Type B pancreatic cell (in vitro differentiated cells): ENCODE measurements at regions not wholly inside any gene's neighbourhood (a gene's known extent, or its start where the extent isn't known, plus 50 kb on each side); places are given as distances from the start of the nearest gene placed in this dataset.

ENCODE experiments used
- DNase-seq: peaks from one replicate; pipeline ENCODE4 v3.0.0; 2021; ENCODE audit warnings: mixed read lengths; ENCODE audit not compliant: unreplicated experiment; ENCODE audit errors: extremely low spot score
- H3K27ac Mint-ChIP-seq: 2 replicates; pipeline ENCODE4 v1.8.0; 2021; ENCODE audit warnings: mild to moderate bottlenecking, mixed read lengths
- H3K27me3 Mint-ChIP-seq: 2 replicates; pipeline ENCODE4 v1.8.0; 2021; ENCODE audit warnings: mixed read lengths
- H3K36me3 Mint-ChIP-seq: 2 replicates; pipeline ENCODE4 v1.8.0; 2021; ENCODE audit warnings: mixed read lengths
- H3K4me1 Mint-ChIP-seq: one replicate; pipeline ENCODE4 v1.8.0; 2021; ENCODE audit warnings: mixed read lengths; ENCODE audit not compliant: unreplicated experiment
- H3K4me3 Mint-ChIP-seq: 2 replicates; pipeline ENCODE4 v1.8.0; 2021; ENCODE audit warnings: mild to moderate bottlenecking, mixed read lengths
- H3K9me3 Mint-ChIP-seq: 2 replicates; pipeline ENCODE4 v1.8.0; 2021; ENCODE audit warnings: mixed read lengths
- TF ChIP-seq, protein P1 (sequence below): fragments of 200-600 bp; sonication (generic); conservative IDR thresholded peaks from 2 replicates; pipeline ENCODE4 v1.5.0; 2021; ENCODE audit warnings: antibody characterized with exemption, mild to moderate bottlenecking

- DNase-seq, result no peak
- Mint-ChIP-seq H3K4me1 (peaks cover 5% of the 10 kb centered on the region), H3K9me3 (peaks cover 10% of the 10 kb centered on the region), H3K27me3 (no peaks in the 10 kb centered on the region), H3K36me3 (peaks cover 4% of the 10 kb centered on the region), H3K27ac (no peak overlapping the region), H3K4me3 (no peak overlapping the region)
- TF ChIP-seq, protein P1, sequence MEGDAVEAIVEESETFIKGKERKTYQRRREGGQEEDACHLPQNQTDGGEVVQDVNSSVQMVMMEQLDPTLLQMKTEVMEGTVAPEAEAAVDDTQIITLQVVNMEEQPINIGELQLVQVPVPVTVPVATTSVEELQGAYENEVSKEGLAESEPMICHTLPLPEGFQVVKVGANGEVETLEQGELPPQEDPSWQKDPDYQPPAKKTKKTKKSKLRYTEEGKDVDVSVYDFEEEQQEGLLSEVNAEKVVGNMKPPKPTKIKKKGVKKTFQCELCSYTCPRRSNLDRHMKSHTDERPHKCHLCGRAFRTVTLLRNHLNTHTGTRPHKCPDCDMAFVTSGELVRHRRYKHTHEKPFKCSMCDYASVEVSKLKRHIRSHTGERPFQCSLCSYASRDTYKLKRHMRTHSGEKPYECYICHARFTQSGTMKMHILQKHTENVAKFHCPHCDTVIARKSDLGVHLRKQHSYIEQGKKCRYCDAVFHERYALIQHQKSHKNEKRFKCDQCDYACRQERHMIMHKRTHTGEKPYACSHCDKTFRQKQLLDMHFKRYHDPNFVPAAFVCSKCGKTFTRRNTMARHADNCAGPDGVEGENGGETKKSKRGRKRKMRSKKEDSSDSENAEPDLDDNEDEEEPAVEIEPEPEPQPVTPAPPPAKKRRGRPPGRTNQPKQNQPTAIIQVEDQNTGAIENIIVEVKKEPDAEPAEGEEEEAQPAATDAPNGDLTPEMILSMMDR, result no peak
Observed at GRCh38 chr17:13346996-13347762, 254.6 kb downstream of the HS3ST3A1 start.

GRCh38 chr17:13346592-13346991, 255.1 kb downstream of the HS3ST3A1 start:
- peaks cover 10% of the 10 kb centered on the region for H3K9me3 Mint-ChIP-seq

DNA sequence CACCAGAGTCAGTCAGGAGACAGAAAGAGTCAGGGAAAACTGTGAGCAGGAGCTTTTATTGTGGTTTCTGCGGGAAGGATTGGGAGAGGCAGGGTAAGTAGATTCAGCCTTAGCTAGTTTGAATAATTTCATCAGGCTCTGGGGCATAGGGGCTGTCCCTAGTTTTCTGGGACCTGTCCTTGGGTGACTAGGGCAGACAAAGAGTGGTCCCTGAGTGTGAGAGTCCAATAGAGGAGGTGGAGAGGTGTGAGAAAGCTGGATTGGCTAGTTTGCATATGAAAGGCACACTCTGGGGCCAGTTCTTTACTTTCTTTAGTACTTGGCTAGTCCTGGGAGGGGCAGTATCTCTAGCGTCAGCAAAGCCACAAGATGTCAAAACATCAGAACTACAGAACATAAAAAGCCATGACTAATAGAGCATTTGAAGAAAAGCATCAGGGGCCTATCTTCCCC, 255.6 kb downstream of the HS3ST3A1 start:
- Mint-ChIP-seq H3K4me3 (no peak overlapping the region), H3K27ac (no peak overlapping the region), H3K9me3 (peaks cover 10% of the 10 kb centered on the region), H3K4me1 (peaks cover 5% of the 10 kb centered on the region), H3K27me3 (no peaks in the 10 kb centered on the region), H3K36me3 (peaks cover 4% of the 10 kb centered on the region)
- DNase-seq, result no peak
- TF ChIP-seq, protein P1, result no peak

More at GRCh38 chr17:13346592-13346991, 255.1 kb downstream of the HS3ST3A1 start:
- TF ChIP-seq, protein P1, result no peak
- H3K4me1 Mint-ChIP-seq, result peaks cover 5% of the 10 kb centered on the region
- no peak overlapping the region for H3K27ac Mint-ChIP-seq
- no peaks in the 10 kb centered on the region for H3K27me3 Mint-ChIP-seq
- H3K36me3 Mint-ChIP-seq, result peaks cover 4% of the 10 kb centered on the region
- DNase-seq, result no peak
- H3K4me3 Mint-ChIP-seq, result no peak overlapping the region

GRCh38 chr17:13338421-13338820, 263.3 kb downstream of the HS3ST3A1 start:
- peak overlapping the region; percentile 82 for H3K4me3 Mint-ChIP-seq
- H3K9me3 Mint-ChIP-seq, result peaks cover 9% of the 10 kb centered on the region
- no peak overlapping the region for H3K27ac Mint-ChIP-seq
- DNase-seq, result no peak
- peaks cover 16% of the 10 kb centered on the region for H3K4me1 Mint-ChIP-seq
- H3K36me3 Mint-ChIP-seq, result no peaks in the 10 kb centered on the region
- H3K27me3 Mint-ChIP-seq, result peaks cover 8% of the 10 kb centered on the region
- TF ChIP-seq, protein P1, result no peak

DNA sequence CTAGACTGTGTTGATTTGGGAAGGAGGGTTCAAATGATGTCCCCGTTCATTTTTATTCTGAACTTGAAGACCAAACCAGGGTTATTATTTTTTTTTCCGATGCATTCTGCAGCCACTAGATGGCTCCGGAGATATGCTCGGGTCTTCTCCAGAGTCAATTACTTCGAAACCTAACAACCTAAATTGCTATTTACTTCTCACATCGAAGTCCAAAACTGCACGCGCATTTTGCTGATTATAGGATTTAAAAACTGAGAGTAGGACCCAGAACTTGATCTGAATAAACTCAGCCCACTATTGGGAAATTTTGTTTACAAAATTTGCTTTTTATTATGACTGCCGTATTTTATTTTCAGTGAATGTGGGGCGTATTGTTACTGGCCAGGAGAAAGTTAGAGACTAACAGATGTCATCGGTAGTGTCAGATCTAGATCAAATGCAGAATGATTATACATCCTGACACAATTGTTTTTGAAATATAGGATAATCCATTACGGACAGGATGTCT, 263.8 kb downstream of the HS3ST3A1 start:
- peak overlapping the region; percentile 82 for H3K4me3 Mint-ChIP-seq
- TF ChIP-seq, protein P1, result peak; percentile 92
- H3K36me3 Mint-ChIP-seq, result no peaks in the 10 kb centered on the region
- DNase-seq, result no peak
- peaks cover 11% of the 10 kb centered on the region for H3K9me3 Mint-ChIP-seq
- no peak overlapping the region for H3K27ac Mint-ChIP-seq
- peaks cover 16% of the 10 kb centered on the region for H3K4me1 Mint-ChIP-seq
- H3K27me3 Mint-ChIP-seq, result peaks cover 8% of the 10 kb centered on the region
